Gastrocnemius medialis (tissue), 4 donors: ENCODE measurements at regions not wholly inside any gene's neighbourhood (a gene's known extent, or its start where the extent isn't known, plus 50 kb on each side); places are given as distances from the start of the nearest gene placed in this dataset.

ENCODE experiments used
- ATAC-seq, 2 donors: fragments of 150-250 bp; one replicate each; pipeline ENCODE4 v1.9.1; 2016
- DNase-seq, 2 donors: peaks; one replicate each; pipeline ENCODE4 v3.0.0-alpha.2; 2019
- H3K27ac ChIP-seq, 4 donors: fragments of 200-600 bp; sonication (generic); 1 replicate in 1 of 4; 2 replicates in 3 of 4; pipeline ENCODE4 v1.5.1; 2016 to 2018; ENCODE audit warnings: mild to moderate bottlenecking in 2 of 4, moderate library complexity in 1 of 4
- H3K27me3 ChIP-seq, 3 donors: fragments of 200-600 bp; sonication (generic) in 2 of 3; 1 replicate in 1 of 3; 2 replicates in 2 of 3; pipeline versions ENCODE4 v1.5.1 to v1.6.0; 2016 to 2019; ENCODE audit warnings: mild to moderate bottlenecking in 1 of 3, moderate library complexity in 1 of 3
- H3K36me3 ChIP-seq, 2 donors: fragments of 200-600 bp; sonication (generic) in 1 of 2; one replicate each; pipeline ENCODE4 v1.5.1; 2017 to 2018
- H3K4me1 ChIP-seq, 2 donors: fragments of 200-600 bp; sonication (generic) in 1 of 2; one replicate each; pipeline ENCODE4 v1.5.1; 2016 to 2017; ENCODE audit warnings: mild to moderate bottlenecking in 2 of 2
- H3K4me3 ChIP-seq, 4 donors: fragments of 200-600 bp; sonication (generic) in 3 of 4; 1 replicate in 1 of 4; 2 replicates in 3 of 4; pipeline ENCODE4 v1.5.1; 2016 to 2019; ENCODE audit warnings: mild to moderate bottlenecking in 2 of 4
- H3K9me3 ChIP-seq, 3 donors: fragments of 200-600 bp; sonication (generic) in 2 of 3; 1 replicate in 1 of 3; 2 replicates in 2 of 3; pipeline ENCODE4 v1.5.1; 2016 to 2019
- CTCF ChIP-seq, 5 experiments: fragments of 450-650 bp in 3 of 5; fragments of 200-600 bp in 2 of 5; sonication (generic) in 2 of 5; IDR thresholded peaks in 4 of 5; conservative IDR thresholded peaks in 1 of 5; 1 replicate in 4 of 5; 2 replicates in 1 of 5; pipeline ENCODE4 v1.5.1; 2016 to 2019; ENCODE audit warnings: antibody characterized with exemption in 5 of 5, mild to moderate bottlenecking in 3 of 5, moderate library complexity in 3 of 5
- POLR2A ChIP-seq, 2 donors: fragments of 450-650 bp; IDR thresholded peaks; one replicate each; pipeline ENCODE4 v1.6.1; 2017; ENCODE audit warnings: antibody characterized with exemption in 2 of 2, mild to moderate bottlenecking in 2 of 2, moderate library complexity in 2 of 2
- in situ Hi-C, 4 donors: fragments of 200-750 bp; cut with MboI; loops; one replicate each; pipeline versions ENCODE4 v1.15.0 to v1.8.0; 2017; ENCODE audit warnings: low sequenced_read_pairs in 4 of 4
- intact Hi-C: fragments of 100-400 bp; cut with DNase I; formaldehyde crosslinking; loops from one replicate; pipeline ENCODE4 v1.15.1; 2023; ENCODE audit warnings: low total_unique reads

GRCh38 chr3:5339967-5340535 lies 152.5 kb downstream of the EDEM1 start:
- in situ Hi-C loops (no loop called here), intact Hi-C loops (no loop called here)
- H3K27me3 ChIP-seq = no peaks in the 10 kb centered on the region
- no peak for ATAC-seq
- no peak for TF ChIP-seq CTCF (IDR thresholded peaks at IDR 0.05 in 4 of 5, conservative IDR thresholded peaks at IDR 0.05 in 1 of 5)
- TF ChIP-seq POLR2A (IDR thresholded peaks at IDR 0.05) = no peak
- no peak for DNase-seq
- no peaks in the 10 kb centered on the region for H3K36me3 ChIP-seq
- H3K9me3 ChIP-seq = no peaks in the 10 kb centered on the region
- H3K4me3 ChIP-seq = no peak overlapping the region
- H3K4me1 ChIP-seq = no peaks in the 10 kb centered on the region
- no peak overlapping the region for H3K27ac ChIP-seq

- Histone ChIP-seq H3K27ac (no peak overlapping the region), H3K27me3 (no peaks in the 10 kb centered on the region), H3K36me3 (no peaks in the 10 kb centered on the region), H3K9me3 (no peaks in the 10 kb centered on the region), H3K4me3 (no peak overlapping the region), H3K4me1 (no peaks in the 10 kb centered on the region)
- intact Hi-C loops (no loop called here), in situ Hi-C loops (no loop called here)
- no peak for DNase-seq
- no peak for ATAC-seq
- TF ChIP-seq POLR2A (IDR thresholded peaks at IDR 0.05) (no peak), CTCF (IDR thresholded peaks at IDR 0.05 in 4 of 5, conservative IDR thresholded peaks at IDR 0.05 in 1 of 5) (no peak)
These were observed 154.1 kb downstream of the EDEM1 start for GRCh38 chr3:5341610-5342009.

- Histone ChIP-seq H3K4me3 (no peak overlapping the region), H3K27ac (no peak overlapping the region), H3K27me3 (no peaks in the 10 kb centered on the region), H3K9me3 (no peaks in the 10 kb centered on the region), H3K4me1 (no peaks in the 10 kb centered on the region), H3K36me3 (no peaks in the 10 kb centered on the region)
- no peak for TF ChIP-seq CTCF (IDR thresholded peaks at IDR 0.05 in 4 of 5, conservative IDR thresholded peaks at IDR 0.05 in 1 of 5)
- DNase-seq (no peak), ATAC-seq (no peak)
- intact Hi-C loops (no loop called here), in situ Hi-C loops (no loop called here)
These were observed 156.0 kb downstream of the EDEM1 start for GRCh38 chr3:5343459-5343858.

- no peak for TF ChIP-seq CTCF (IDR thresholded peaks at IDR 0.05 in 4 of 5, conservative IDR thresholded peaks at IDR 0.05 in 1 of 5)
- TF ChIP-seq POLR2A (IDR thresholded peaks at IDR 0.05) = no peak
- no peak overlapping the region for H3K4me3 ChIP-seq
- no peak for ATAC-seq
- no peaks in the 10 kb centered on the region for H3K4me1 ChIP-seq
- no peaks in the 10 kb centered on the region for H3K9me3 ChIP-seq
- H3K27me3 ChIP-seq = no peaks in the 10 kb centered on the region
- in situ Hi-C loops = no loop called here
- DNase-seq = no peak
- intact Hi-C loops = no loop called here
- H3K36me3 ChIP-seq = no peaks in the 10 kb centered on the region
- H3K27ac ChIP-seq = no peak overlapping the region
These were observed 157.2 kb downstream of the EDEM1 start for GRCh38 chr3:5344707-5345106.

GRCh38 chr3:5347486-5347885 lies 160.0 kb downstream of the EDEM1 start:
- TF ChIP-seq POLR2A (IDR thresholded peaks at IDR 0.05) = no peak
- no peak for TF ChIP-seq CTCF (IDR thresholded peaks at IDR 0.05 in 4 of 5, conservative IDR thresholded peaks at IDR 0.05 in 1 of 5)
- Histone ChIP-seq H3K4me3 (no peak overlapping the region), H3K9me3 (no peaks in the 10 kb centered on the region), H3K27ac (no peak overlapping the region), H3K36me3 (no peaks in the 10 kb centered on the region), H3K4me1 (no peaks in the 10 kb centered on the region), H3K27me3 (no peaks in the 10 kb centered on the region)
- DNase-seq (no peak), ATAC-seq (no peak)
- intact Hi-C loops = no loop called here
- in situ Hi-C loops = no loop called here
